ENCODE measurements at regions not wholly inside any gene's neighbourhood (a gene's known extent, or its start where the extent isn't known, plus 50 kb on each side); places are given as distances from the start of the nearest gene placed in this dataset.

GRCh38 chr5:173670130-173670651, 53.7 kb upstream of the BOD1 start:
- TF ChIP-seq CTCF (IDR thresholded peaks at IDR 0.05) (no peak), POLR2A (IDR thresholded peaks at IDR 0.05) (no peak)

Data from heart left ventricle (tissue), 13 donors.